Uterus (tissue), 3 donors: ENCODE measurements at regions not wholly inside any gene's neighbourhood (a gene's known extent, or its start where the extent isn't known, plus 50 kb on each side); places are given as distances from the start of the nearest gene placed in this dataset.

Experiments
- DNase-seq, 2 donors: peaks; one replicate each; pipeline ENCODE4 v3.0.0-alpha.2; 2019 to 2020
- H3K27ac ChIP-seq, 2 donors: fragments of 200-600 bp; sonication (generic); 1 replicate in 1 of 2; 2 replicates in 1 of 2; pipeline ENCODE4 v1.5.1; 2016 to 2018
- H3K27me3 ChIP-seq, 2 donors: fragments of 200-600 bp; sonication (generic); one replicate each; pipeline ENCODE4 v1.5.1; 2018 to 2019; ENCODE audit warnings: control low read depth in 1 of 2
- H3K36me3 ChIP-seq, 2 donors: fragments of 200-600 bp; sonication (generic); one replicate each; pipeline ENCODE4 v1.5.1; 2019; ENCODE audit warnings: control low read depth in 1 of 2
- H3K4me1 ChIP-seq, 2 donors: fragments of 200-600 bp; sonication (generic); one replicate each; pipeline ENCODE4 v1.5.1; 2018 to 2019; ENCODE audit warnings: control low read depth in 1 of 2
- H3K4me3 ChIP-seq, 2 donors: fragments of 200-600 bp; sonication (generic); 1 replicate in 1 of 2; 2 replicates in 1 of 2; pipeline ENCODE4 v1.5.1; 2018 to 2019; ENCODE audit warnings: mild to moderate bottlenecking in 1 of 2
- H3K9me3 ChIP-seq, 2 donors: fragments of 200-600 bp; sonication (generic); one replicate each; pipeline ENCODE4 v1.5.1; 2019; ENCODE audit warnings: control low read depth in 1 of 2
- POLR2A ChIP-seq, 2 donors: fragments of 450-650 bp; IDR thresholded peaks; one replicate each; pipeline ENCODE4 v1.6.1; 2016; ENCODE audit warnings: antibody characterized with exemption in 2 of 2, mild to moderate bottlenecking in 1 of 2, moderate library complexity in 1 of 2
- intact Hi-C: fragments of 100-400 bp; cut with DNase I; formaldehyde crosslinking; loops from one replicate; pipeline ENCODE4 v1.15.1; 2023; ENCODE audit warnings: low total_unique reads
- TF ChIP-seq, protein P1 (sequence below), 4 experiments: fragments of 200-600 bp in 2 of 4; fragments of 450-650 bp in 2 of 4; sonication (generic) in 2 of 4; IDR thresholded peaks; one replicate each; pipeline ENCODE4 v1.5.1; 2016 to 2019; ENCODE audit warnings: antibody characterized with exemption in 4 of 4, mild to moderate bottlenecking in 2 of 4, moderate library complexity in 1 of 4
- donor health status: DM: yes; HTN: yes; CAD: no.

DNA sequence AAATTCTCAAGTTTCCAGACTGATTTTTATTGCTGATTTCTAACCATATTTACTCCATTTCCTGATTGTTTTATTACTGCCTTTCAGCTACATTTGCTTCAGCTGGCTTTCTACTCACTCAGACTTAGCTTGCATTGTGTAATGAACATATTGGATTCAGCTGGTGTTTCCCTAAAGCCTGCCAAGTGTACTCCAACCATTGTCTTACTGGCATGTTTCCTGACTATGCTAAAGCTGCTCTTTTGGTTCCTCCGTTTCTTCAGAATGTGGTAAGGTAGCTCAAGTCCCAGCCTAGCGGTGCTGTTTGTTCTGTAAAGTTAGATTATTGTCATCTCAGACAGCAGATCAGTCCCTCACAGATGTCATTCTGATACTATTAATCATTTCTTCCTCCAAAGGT is 53.1 kb upstream of the GLRA2 start:
- no peak for DNase-seq
- H3K27ac ChIP-seq, result no peak overlapping the region
- intact Hi-C loops, result no loop called here
- no peaks in the 10 kb centered on the region for H3K9me3 ChIP-seq
- H3K36me3 ChIP-seq, result no peaks in the 10 kb centered on the region
- TF ChIP-seq, protein P1, sequence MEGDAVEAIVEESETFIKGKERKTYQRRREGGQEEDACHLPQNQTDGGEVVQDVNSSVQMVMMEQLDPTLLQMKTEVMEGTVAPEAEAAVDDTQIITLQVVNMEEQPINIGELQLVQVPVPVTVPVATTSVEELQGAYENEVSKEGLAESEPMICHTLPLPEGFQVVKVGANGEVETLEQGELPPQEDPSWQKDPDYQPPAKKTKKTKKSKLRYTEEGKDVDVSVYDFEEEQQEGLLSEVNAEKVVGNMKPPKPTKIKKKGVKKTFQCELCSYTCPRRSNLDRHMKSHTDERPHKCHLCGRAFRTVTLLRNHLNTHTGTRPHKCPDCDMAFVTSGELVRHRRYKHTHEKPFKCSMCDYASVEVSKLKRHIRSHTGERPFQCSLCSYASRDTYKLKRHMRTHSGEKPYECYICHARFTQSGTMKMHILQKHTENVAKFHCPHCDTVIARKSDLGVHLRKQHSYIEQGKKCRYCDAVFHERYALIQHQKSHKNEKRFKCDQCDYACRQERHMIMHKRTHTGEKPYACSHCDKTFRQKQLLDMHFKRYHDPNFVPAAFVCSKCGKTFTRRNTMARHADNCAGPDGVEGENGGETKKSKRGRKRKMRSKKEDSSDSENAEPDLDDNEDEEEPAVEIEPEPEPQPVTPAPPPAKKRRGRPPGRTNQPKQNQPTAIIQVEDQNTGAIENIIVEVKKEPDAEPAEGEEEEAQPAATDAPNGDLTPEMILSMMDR (IDR thresholded peaks at IDR 0.05), result no peak
- TF ChIP-seq POLR2A (IDR thresholded peaks at IDR 0.05), result no peak
- no peaks in the 10 kb centered on the region for H3K27me3 ChIP-seq
- H3K4me1 ChIP-seq, result no peaks in the 10 kb centered on the region
- no peak overlapping the region for H3K4me3 ChIP-seq

DNA sequence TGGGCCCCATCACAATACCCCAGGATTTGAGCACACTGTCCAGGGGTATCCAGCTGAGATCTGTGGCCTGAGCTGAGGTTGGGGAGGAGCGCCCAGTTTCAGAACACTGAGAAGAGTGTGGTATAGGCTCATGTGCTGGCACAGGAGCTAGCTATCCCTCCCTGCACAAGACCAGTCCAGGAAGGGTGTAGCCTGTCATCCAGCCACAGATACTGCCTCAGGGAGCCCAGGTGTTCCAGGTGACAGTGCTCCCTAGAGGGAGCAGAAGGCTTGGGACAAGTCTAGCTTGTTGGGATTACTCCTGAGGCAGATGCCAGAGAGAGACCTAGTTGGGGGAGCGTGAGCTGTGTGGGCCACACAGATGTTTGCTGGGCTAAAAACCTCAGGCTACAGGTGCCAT is 79.6 kb upstream of the GLRA2 start:
- H3K36me3 ChIP-seq, result no peaks in the 10 kb centered on the region
- no peak for TF ChIP-seq POLR2A (IDR thresholded peaks at IDR 0.05)
- TF ChIP-seq, protein P1 (IDR thresholded peaks at IDR 0.05), result no peak
- H3K4me1 ChIP-seq, result no peaks in the 10 kb centered on the region
- no peaks in the 10 kb centered on the region for H3K27me3 ChIP-seq
- H3K9me3 ChIP-seq, result no peaks in the 10 kb centered on the region
- intact Hi-C loops, result no loop called here
- no peak for DNase-seq
- no peak overlapping the region for H3K4me3 ChIP-seq
- H3K27ac ChIP-seq, result no peak overlapping the region

DNA sequence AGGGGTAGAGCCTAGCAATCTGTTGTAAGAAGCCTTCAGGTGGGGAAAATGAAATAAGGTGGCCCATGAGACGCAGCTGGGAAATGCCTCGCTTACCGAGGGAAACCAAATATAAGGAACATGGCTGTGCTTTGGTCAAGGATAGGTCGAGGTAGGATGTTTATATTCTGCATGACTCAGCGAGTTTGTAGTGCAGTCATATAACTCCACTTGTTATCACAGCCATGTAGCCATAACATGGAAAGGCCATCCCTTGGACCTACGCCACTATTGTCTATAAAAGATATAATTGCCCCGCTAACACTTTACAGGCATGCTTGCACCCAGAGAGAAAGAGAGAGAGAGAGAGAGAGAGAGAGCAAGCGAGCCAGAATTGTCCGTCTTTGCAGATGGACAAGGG is 80.9 kb upstream of the GLRA2 start:
- no peak overlapping the region for H3K27ac ChIP-seq
- intact Hi-C loops, result no loop called here
- TF ChIP-seq, protein P1 (IDR thresholded peaks at IDR 0.05), result no peak
- TF ChIP-seq POLR2A (IDR thresholded peaks at IDR 0.05), result no peak

DNA sequence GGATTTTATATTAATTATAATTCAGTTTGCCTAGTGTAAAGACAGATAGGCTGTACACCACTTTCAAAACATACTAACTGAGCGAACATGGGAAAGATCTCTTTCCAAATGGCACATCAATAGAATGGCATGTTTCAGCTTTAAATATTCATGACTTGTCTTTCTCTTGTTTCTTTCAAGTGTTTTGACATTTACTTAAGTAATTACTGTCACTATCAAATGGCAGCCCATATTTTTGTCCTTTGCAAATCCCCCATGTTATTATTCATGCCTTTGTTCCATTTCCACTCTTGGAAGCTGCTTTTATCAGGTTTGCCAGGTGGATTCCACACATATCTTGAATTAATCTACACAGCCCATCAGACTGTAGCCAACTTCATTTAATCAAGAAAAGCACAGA is 89.2 kb upstream of the GLRA2 start:
- H3K9me3 ChIP-seq, result no peaks in the 10 kb centered on the region
- TF ChIP-seq, protein P1 (IDR thresholded peaks at IDR 0.05), result no peak
- TF ChIP-seq POLR2A (IDR thresholded peaks at IDR 0.05), result no peak
- H3K27me3 ChIP-seq, result no peaks in the 10 kb centered on the region
- H3K4me1 ChIP-seq, result no peaks in the 10 kb centered on the region
- intact Hi-C loops, result no loop called here
- no peaks in the 10 kb centered on the region for H3K36me3 ChIP-seq
- DNase-seq, result no peak
- H3K27ac ChIP-seq, result no peak overlapping the region
- H3K4me3 ChIP-seq, result no peak overlapping the region

More for the DNA sequence above, 80.9 kb upstream of the GLRA2 start:
- H3K4me3 ChIP-seq, result no peak overlapping the region
- no peaks in the 10 kb centered on the region for H3K36me3 ChIP-seq
- no peaks in the 10 kb centered on the region for H3K4me1 ChIP-seq
- no peaks in the 10 kb centered on the region for H3K27me3 ChIP-seq
- no peak for DNase-seq
- no peaks in the 10 kb centered on the region for H3K9me3 ChIP-seq

DNA sequence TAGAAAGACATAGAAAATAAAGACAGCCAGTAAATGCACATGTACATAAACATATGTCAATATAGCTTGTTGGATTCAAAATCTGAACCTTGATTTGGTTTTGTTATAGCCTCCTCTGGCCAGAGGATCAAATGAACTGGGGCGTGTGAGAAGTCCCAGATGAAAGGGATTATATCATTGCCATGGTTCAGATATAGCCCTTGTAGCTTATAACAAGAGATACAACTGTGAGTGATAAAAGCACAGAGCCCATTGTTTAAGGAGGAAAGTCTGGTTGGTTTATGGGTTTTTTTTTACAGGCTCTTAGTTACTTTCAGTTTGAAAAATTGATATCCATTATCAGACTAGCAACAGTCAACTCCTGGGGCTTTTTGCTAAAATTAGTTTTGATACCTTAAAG is 101.7 kb upstream of the GLRA2 start:
- Histone ChIP-seq H3K4me1 (no peaks in the 10 kb centered on the region), H3K36me3 (no peaks in the 10 kb centered on the region), H3K4me3 (no peak overlapping the region), H3K9me3 (no peaks in the 10 kb centered on the region), H3K27ac (no peak overlapping the region), H3K27me3 (no peaks in the 10 kb centered on the region)
- DNase-seq, result no peak
- intact Hi-C loops, result no loop called here
- no peak for TF ChIP-seq POLR2A (IDR thresholded peaks at IDR 0.05)
- TF ChIP-seq, protein P1 (IDR thresholded peaks at IDR 0.05), result no peak
